ENCODE measurements at regions not wholly inside any gene's neighbourhood (a gene's known extent, or its start where the extent isn't known, plus 50 kb on each side); places are given as distances from the start of the nearest gene placed in this dataset.
"Not testable (repeated sequence)": the region's sequence is repeated elsewhere in the genome, so short reads cannot be mapped to it uniquely, and the experiment has no call there.

- DNase-seq (ENCODE audit: low read depth in 1 of 2, low spot score in 1 of 2): no peak
Measured at GRCh38 chr5:99081711-99082110, 152.9 kb upstream of the CHD1 start.

DNA sequence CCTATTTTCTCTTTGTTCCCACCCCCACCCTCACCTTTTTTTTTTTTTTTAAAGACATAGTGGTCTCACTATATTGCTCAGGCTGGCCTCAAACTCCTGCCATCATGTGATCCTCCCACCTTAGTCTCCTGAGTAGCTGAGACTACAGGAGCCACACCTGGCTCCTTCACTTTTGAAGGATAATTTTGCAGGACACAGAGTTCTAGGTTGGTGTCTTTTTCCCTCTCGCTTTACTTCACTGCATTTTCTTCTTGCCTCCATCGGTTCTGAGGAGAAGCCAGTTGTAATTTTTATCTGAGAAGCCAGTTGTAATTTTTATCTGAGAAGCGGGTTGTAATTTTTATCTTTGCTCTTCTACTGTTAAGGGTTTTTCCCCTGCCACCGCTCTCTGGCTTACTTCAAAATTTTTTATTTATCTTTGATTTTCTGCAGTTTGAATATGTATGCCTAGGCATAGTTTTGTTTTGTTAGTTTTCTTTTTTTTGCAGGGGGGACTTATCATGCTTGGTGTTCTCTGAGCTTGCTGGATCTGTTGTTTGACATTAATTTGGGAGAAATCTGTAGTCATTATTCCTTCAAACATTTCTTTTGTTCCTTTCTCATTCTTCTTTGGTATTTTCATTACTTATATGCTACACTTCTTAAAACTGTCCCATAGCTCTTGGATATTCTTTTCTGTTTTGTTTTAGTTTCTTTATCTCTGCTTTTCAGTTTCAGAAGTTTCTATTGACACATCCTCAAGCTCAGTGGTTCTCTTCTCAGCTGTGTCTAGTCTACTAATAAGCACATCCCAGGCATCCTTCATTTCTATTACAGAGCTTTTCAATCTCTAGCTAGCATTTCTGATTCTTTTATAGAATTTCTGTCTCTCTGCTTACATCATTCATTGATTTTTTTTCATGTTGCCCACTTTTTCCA, 148.2 kb upstream of the CHD1 start:
- no peak for DNase-seq (ENCODE audit: low read depth in 1 of 2, low spot score in 1 of 2)

- no peak for DNase-seq (ENCODE audit: low read depth in 1 of 2, low spot score in 1 of 2)
Measured at GRCh38 chr5:99072846-99073245, 144.0 kb upstream of the CHD1 start.

GRCh38 chr5:99070822-99071221, 142.0 kb upstream of the CHD1 start:
- DNase-seq (ENCODE audit: low read depth in 1 of 2, low spot score in 1 of 2): no peak

DNA sequence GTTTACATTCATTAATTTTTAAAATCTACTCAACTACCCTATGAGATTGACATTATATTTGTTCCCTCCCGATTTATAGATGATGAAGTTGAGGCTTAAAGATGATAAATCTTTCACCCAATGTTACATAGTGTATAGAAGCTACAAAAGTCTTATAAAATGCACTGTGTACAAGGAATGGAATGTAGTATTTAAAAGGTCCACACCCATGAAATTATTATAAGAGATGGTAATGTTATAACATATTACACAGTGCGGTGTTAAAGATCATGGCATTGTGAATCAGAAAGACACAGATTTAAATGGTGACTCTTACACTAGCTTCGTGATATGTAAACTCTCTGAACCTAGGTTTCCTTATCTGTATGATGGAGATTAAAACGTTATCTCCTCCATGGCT, 141.6 kb upstream of the CHD1 start:
- DNase-seq (ENCODE audit: low read depth in 1 of 2, low spot score in 1 of 2): no peak

DNA sequence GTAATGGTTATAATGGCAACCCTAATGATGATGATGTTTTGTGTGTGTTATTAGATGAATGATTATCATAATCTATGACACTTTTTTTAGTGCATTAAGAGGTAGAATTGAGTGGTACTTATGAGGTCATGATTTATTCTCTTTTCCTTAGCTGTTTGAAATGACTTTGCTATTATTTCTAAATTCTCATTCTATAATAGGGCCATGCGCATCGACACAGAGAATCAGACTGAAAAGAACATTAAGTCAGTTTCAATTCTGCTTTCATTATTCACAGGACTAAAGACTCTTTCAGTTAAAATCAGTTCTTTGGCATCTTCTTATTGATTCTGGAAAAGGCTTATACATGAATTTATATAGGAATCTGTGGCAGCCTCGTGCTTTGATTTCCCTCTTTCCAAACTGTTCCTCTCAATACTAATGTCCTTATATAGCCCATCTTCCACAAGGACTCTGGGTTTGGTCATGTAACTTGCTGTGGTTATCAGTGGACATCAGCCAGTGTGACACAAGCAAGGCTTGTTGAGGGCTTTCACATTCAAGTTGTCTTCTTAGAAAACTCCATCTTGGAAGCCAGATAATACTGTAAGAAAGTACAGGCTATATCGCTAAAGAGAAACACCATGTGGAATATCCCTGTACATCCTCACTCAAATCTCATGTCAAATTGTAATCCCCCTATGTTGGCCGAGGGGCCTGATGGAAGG, 140.3 kb upstream of the CHD1 start:
- no peak for DNase-seq (ENCODE audit: low read depth in 1 of 2, low spot score in 1 of 2)

DNA sequence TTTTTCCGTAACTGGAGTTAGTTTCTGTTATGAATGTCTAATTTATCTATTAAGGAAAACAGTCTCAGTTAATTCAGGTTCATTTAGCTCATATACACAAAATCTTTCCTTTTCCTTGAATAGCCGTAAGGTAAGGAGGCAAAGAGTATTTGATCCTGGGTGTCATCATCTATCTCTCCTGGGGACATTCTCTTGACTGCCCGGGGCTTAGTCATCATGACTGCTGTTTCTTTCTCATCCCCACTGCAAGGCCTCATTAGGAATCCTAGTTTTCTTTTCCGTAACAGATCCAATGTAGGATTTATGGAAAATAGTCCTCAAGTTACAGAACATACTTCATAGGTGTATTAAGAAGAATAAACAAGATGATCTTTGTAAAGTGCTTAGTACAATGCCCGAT, 134.9 kb upstream of the CHD1 start:
- DNase-seq (ENCODE audit: low read depth in 1 of 2, low spot score in 1 of 2): no peak

GRCh38 chr5:99061711-99062110, 132.9 kb upstream of the CHD1 start:
- DNase-seq (ENCODE audit: low read depth in 1 of 2, low spot score in 1 of 2): no peak

DNA sequence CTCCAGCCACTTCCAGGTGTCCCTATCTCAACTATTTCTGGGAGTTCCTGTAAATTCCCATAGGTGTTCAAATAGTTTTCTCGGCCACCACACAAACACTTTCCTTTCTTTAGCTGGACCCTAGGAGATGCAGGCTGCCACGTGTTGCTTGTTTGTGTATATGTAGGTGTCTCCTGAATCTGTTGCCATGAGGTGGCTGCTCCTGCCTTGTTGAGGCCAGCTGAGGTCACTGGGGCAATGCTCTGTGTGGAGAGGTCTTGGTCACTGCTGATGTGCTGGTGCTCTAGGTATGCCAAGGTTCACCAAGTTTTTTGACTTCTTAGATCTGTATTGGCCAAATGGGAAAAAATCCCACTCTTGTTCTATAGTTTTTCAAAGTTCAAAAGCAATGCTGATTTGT, 132.5 kb upstream of the CHD1 start:
- no peak for DNase-seq (ENCODE audit: low read depth in 1 of 2, low spot score in 1 of 2)

- DNase-seq (ENCODE audit: low read depth in 1 of 2, low spot score in 1 of 2): peak; percentile 72 to 87
Measured at GRCh38 chr5:99060306-99061261, 131.8 kb upstream of the CHD1 start.

DNA sequence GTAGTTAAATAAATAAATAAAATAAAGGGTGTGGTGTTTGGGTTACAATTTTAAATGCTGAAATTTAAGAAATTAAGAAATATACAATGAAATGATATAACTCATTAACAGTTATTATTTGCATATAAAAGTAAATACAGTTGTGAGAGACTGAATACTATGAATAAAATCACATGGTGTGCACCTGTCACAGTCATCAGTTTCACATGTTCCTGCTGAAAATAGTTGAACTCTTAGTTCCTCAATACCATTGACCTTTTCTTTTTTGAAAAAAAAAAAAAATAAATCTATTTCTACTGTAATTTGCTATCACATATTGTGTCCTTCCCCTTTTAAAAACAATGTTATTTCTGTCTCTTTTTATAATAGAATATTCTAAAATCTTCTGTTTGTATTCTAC, 130.9 kb upstream of the CHD1 start:
- no peak for DNase-seq (ENCODE audit: low read depth in 1 of 2, low spot score in 1 of 2)

DNA sequence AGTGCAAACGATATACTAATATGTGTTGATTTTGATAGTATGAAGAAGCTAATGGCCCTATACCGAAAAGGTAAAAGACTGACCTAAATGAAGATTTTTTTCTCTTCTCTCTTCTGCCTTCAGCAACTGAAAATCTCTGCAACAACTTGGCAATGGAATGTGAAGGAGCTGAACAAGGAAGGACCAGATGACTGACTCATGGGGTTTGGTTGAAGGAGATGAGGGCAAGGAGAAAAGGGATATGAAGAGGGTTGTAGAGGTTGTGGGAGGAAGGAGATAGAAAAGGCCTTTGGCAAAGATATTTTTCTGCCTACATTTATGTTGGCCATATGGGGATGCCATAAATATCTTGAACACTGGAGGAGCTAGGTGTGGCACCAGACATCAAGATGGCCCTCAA, 129.7 kb upstream of the CHD1 start:
- DNase-seq (ENCODE audit: low read depth in 1 of 2, low spot score in 1 of 2): no peak

- no peak for DNase-seq (ENCODE audit: low read depth in 1 of 2, low spot score in 1 of 2)
Measured at GRCh38 chr5:99054972-99055371, 126.2 kb upstream of the CHD1 start.

- DNase-seq (ENCODE audit: low read depth in 1 of 2, low spot score in 1 of 2): no peak
Measured at GRCh38 chr5:99045871-99046270, 117.1 kb upstream of the CHD1 start.

- not testable (repeated sequence) for DNase-seq (ENCODE audit: low read depth in 1 of 2, low spot score in 1 of 2)
Measured at GRCh38 chr5:99043257-99043656, 114.5 kb upstream of the CHD1 start.

- DNase-seq (ENCODE audit: low read depth in 1 of 2, low spot score in 1 of 2): peak; percentile 17 to 63
Measured at GRCh38 chr5:99037668-99038067, 108.9 kb upstream of the CHD1 start.

GRCh38 chr5:99035942-99036341, 107.1 kb upstream of the CHD1 start:
- no peak for DNase-seq (ENCODE audit: low read depth in 1 of 2, low spot score in 1 of 2)

DNA sequence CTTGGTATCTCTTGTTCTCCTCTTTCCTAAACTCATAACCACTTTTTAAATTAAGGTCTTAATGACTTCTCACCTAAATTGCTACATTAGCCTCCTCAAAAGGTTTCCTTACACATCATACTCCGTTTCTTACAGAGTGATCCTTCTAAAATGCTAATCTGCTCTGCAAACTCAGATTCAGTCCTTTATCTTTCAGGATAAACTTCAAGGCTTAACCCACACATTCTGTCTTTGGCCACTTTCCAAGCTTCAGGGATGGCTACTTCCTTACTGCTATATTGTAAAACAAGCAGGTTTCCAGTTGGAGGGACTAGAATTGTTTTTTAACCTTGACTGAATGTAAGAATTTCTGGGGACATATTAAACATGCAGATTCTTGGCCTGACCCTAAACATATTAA, 105.5 kb upstream of the CHD1 start:
- no peak for DNase-seq (ENCODE audit: low read depth in 1 of 2, low spot score in 1 of 2)

- DNase-seq (ENCODE audit: low read depth in 1 of 2, low spot score in 1 of 2): no peak
Measured at GRCh38 chr5:99033014-99033900, 104.5 kb upstream of the CHD1 start.

GRCh38 chr5:99032234-99033013, 103.6 kb upstream of the CHD1 start:
- DNase-seq (ENCODE audit: low read depth in 1 of 2, low spot score in 1 of 2): no peak

All from activated T-helper 1 cell treated with anti-CD3 and anti-CD28 coated beads, Interleukin-2, amount 50 U/mL, for 16 hours (primary cell).